H1 (cell line): ENCODE measurements at regions not wholly inside any gene's neighbourhood (a gene's known extent, or its start where the extent isn't known, plus 50 kb on each side); places are given as distances from the start of the nearest gene placed in this dataset.

Experiments used
- ZNF274 ChIP-seq: IDR thresholded peaks from 2 replicates; pipeline ENCODE4 v1.7.0; 2012; ENCODE audit warnings: low read length, borderline replicate concordance; ENCODE audit errors: extremely low read depth

- no peak for TF ChIP-seq ZNF274
Observed at GRCh38 chr10:128938558-128938957, 528.5 kb upstream of the MGMT start (continued).
